ENCODE measurements at regions not wholly inside any gene's neighbourhood (a gene's known extent, or its start where the extent isn't known, plus 50 kb on each side); places are given as distances from the start of the nearest gene placed in this dataset.

DNA sequence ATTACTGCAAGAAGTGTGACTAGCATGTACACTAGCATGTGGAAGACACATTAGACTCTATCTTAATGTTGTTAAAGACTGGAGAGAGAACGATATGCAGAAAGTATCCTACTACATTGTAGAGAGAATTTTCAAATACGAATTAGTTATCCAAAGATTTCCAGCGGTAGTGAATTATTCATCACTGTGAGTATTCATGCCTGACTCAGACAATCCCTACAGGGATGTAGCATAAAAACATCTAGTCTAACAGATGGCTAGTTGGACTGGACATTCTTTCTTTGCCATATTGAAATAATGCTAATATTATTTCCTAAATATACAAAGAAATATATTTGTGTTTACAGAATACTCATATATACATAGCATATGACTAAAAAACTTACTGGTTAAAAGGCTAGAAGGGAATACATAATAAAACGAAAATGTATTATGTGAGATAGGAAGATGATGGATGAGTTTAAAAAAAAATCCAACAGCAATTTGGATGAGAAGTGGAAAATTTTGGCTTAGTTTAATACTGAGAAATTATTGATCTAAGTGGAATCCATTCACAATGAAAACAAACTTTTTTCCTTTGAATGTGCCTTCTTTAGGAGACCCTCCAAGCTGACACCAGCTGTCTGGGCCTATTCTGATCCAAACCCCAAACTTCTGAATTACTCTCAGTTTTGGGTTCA lies 580.7 kb downstream of the RFPL4B start:
- no peak overlapping the region for H2AFZ ChIP-seq
- H3K27me3 Mint-ChIP-seq (ENCODE audit: insufficient read depth, low read depth, poor library complexity) = no peaks in the 10 kb centered on the region
- H4K20me1 ChIP-seq (replicated peaks; ENCODE audit: insufficient read depth) = no peaks in the 10 kb centered on the region
- no peaks in the 10 kb centered on the region for H3K27me3 ChIP-seq (ENCODE audit: insufficient read depth)
- H3K36me3 Mint-ChIP-seq (ENCODE audit: low read depth) = peaks cover 8% of the 10 kb centered on the region; the same call in 2 of the 3 replicates
- DNase-seq (ENCODE audit: low spot score) (no peak), ATAC-seq (no peak)
- H3K4me2 ChIP-seq = no peak overlapping the region
- peaks cover 13% of the 10 kb centered on the region for H3K4me1 ChIP-seq (ENCODE audit: insufficient read depth)
- peaks cover 6% of the 10 kb centered on the region; the same call in 1 of the 2 replicates for H3K9me2 ChIP-seq (ENCODE audit: insufficient read depth)
- no peaks in the 10 kb centered on the region for H3F3A ChIP-seq (replicated peaks; ENCODE audit: low read depth)
- no peak overlapping the region for H3K4me3 Mint-ChIP-seq
- H3K36me3 ChIP-seq (ENCODE audit: insufficient read depth) = no peaks in the 10 kb centered on the region
- H3K4me3 ChIP-seq = no peak overlapping the region
- no peak overlapping the region for H3K27ac Mint-ChIP-seq
- peaks cover 13% of the 10 kb centered on the region for H3K4me1 Mint-ChIP-seq
- peaks cover 3% of the 10 kb centered on the region for H3K9me3 Mint-ChIP-seq
- no peak overlapping the region for H3K27ac ChIP-seq (ENCODE audit: low read depth)
- no peak for TF ChIP-seq POLR2AphosphoS5 (IDR thresholded peaks at IDR 0.05; ENCODE audit: low read depth)
- no peak for TF ChIP-seq EZH2phosphoT487 (IDR thresholded peaks at IDR 0.05; ENCODE audit: unreplicated experiment)
- no peak for TF ChIP-seq ZNF331 (CRISPR knock-in tag; IDR thresholded peaks at IDR 0.05; ENCODE audit: low read depth)
- no peak for TF ChIP-seq CTCF (conservative IDR thresholded peaks at IDR 0.05; ENCODE audit: low read depth in 2 of 2)
- TF ChIP-seq ZNF114 (CRISPR knock-in tag; IDR thresholded peaks at IDR 0.05) = no peak
- TF ChIP-seq, protein P1, sequence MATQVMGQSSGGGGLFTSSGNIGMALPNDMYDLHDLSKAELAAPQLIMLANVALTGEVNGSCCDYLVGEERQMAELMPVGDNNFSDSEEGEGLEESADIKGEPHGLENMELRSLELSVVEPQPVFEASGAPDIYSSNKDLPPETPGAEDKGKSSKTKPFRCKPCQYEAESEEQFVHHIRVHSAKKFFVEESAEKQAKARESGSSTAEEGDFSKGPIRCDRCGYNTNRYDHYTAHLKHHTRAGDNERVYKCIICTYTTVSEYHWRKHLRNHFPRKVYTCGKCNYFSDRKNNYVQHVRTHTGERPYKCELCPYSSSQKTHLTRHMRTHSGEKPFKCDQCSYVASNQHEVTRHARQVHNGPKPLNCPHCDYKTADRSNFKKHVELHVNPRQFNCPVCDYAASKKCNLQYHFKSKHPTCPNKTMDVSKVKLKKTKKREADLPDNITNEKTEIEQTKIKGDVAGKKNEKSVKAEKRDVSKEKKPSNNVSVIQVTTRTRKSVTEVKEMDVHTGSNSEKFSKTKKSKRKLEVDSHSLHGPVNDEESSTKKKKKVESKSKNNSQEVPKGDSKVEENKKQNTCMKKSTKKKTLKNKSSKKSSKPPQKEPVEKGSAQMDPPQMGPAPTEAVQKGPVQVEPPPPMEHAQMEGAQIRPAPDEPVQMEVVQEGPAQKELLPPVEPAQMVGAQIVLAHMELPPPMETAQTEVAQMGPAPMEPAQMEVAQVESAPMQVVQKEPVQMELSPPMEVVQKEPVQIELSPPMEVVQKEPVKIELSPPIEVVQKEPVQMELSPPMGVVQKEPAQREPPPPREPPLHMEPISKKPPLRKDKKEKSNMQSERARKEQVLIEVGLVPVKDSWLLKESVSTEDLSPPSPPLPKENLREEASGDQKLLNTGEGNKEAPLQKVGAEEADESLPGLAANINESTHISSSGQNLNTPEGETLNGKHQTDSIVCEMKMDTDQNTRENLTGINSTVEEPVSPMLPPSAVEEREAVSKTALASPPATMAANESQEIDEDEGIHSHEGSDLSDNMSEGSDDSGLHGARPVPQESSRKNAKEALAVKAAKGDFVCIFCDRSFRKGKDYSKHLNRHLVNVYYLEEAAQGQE (IDR thresholded peaks at IDR 0.05; ENCODE audit: unreplicated experiment) = no peak
- no peak for TF ChIP-seq EZH2 (IDR thresholded peaks at IDR 0.05; ENCODE audit: low read depth, unreplicated experiment)
- TF ChIP-seq, protein P2, sequence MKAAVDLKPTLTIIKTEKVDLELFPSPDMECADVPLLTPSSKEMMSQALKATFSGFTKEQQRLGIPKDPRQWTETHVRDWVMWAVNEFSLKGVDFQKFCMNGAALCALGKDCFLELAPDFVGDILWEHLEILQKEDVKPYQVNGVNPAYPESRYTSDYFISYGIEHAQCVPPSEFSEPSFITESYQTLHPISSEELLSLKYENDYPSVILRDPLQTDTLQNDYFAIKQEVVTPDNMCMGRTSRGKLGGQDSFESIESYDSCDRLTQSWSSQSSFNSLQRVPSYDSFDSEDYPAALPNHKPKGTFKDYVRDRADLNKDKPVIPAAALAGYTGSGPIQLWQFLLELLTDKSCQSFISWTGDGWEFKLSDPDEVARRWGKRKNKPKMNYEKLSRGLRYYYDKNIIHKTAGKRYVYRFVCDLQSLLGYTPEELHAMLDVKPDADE (IDR thresholded peaks at IDR 0.05) = no peak
- no peak for TF ChIP-seq CREB1 (CRISPR knock-in tag; IDR thresholded peaks at IDR 0.05; ENCODE audit: low read depth)
- no peaks in the 10 kb centered on the region for H3K79me2 ChIP-seq (replicated peaks; ENCODE audit: insufficient read depth)
